HFFc6 (cell line): ENCODE measurements at regions not wholly inside any gene's neighbourhood (a gene's known extent, or its start where the extent isn't known, plus 50 kb on each side); places are given as distances from the start of the nearest gene placed in this dataset.
"Not testable (repeated sequence)": the region's sequence is repeated elsewhere in the genome, so short reads cannot be mapped to it uniquely, and the experiment has no call there.

Source experiments
- DNase-seq: peaks from one replicate; pipeline ENCODE4 v3.0.0-alpha.2; 2018
- H3K27ac Mint-ChIP-seq: 2 replicates; pipeline ENCODE4 v1.8.0; 2020; ENCODE audit warnings: mild to moderate bottlenecking, mixed read lengths
- H3K27me3 Mint-ChIP-seq: 2 replicates; pipeline ENCODE4 v1.8.0; 2021; ENCODE audit warnings: mild to moderate bottlenecking, moderate library complexity, mixed read lengths; ENCODE audit not compliant: insufficient read depth
- H3K36me3 Mint-ChIP-seq: 2 replicates; pipeline ENCODE4 v1.8.0; 2021; ENCODE audit warnings: low read depth, mixed read lengths
- H3K4me1 Mint-ChIP-seq: 2 replicates; pipeline ENCODE4 v1.8.0; 2020; ENCODE audit warnings: low read depth, mixed read lengths
- H3K4me3 Mint-ChIP-seq: 2 replicates; pipeline ENCODE4 v1.8.0; 2020; ENCODE audit warnings: mild to moderate bottlenecking, moderate library complexity, mixed read lengths
- H3K9me3 Mint-ChIP-seq: 2 replicates; pipeline ENCODE4 v1.8.0; 2020; ENCODE audit warnings: mild to moderate bottlenecking, mixed read lengths
- TF ChIP-seq, protein P1 (sequence below): fragments of 200-600 bp; sonication (generic); IDR thresholded peaks from 2 replicates; pipeline ENCODE4 v1.5.0; 2021; ENCODE audit warnings: antibody characterized with exemption, mild to moderate bottlenecking

DNA sequence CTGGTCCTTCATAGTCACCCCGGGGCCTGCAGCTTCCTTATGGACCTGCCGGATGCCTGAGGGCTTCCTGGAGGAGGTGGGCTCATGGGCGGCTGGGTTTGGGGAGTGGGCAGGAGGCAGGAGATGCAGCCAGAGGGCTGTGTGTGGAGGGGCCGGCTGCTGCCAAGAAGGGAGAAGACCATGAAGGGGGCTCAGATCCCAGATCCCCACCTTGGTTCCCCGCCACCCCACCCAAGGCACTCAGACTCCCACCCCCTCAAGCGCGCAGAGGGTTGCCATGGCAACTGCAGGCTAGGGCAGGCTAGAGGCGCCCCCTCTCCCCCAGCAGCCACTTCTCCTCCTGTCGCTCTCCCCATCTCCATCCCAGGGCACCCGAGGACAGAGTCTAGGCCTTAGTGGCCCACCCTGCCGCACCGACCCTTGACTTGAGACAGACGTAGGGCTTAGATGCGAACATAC lies 104.5 kb downstream of the CRLF3 start:
- H3K4me1 Mint-ChIP-seq = no peaks in the 10 kb centered on the region
- H3K27ac Mint-ChIP-seq = no peak overlapping the region
- DNase-seq = no peak
- no peaks in the 10 kb centered on the region; the same call in 1 of the 2 replicates for H3K27me3 Mint-ChIP-seq
- H3K36me3 Mint-ChIP-seq = no peaks in the 10 kb centered on the region
- no peaks in the 10 kb centered on the region for H3K9me3 Mint-ChIP-seq
- no peak overlapping the region for H3K4me3 Mint-ChIP-seq
- TF ChIP-seq, protein P1, sequence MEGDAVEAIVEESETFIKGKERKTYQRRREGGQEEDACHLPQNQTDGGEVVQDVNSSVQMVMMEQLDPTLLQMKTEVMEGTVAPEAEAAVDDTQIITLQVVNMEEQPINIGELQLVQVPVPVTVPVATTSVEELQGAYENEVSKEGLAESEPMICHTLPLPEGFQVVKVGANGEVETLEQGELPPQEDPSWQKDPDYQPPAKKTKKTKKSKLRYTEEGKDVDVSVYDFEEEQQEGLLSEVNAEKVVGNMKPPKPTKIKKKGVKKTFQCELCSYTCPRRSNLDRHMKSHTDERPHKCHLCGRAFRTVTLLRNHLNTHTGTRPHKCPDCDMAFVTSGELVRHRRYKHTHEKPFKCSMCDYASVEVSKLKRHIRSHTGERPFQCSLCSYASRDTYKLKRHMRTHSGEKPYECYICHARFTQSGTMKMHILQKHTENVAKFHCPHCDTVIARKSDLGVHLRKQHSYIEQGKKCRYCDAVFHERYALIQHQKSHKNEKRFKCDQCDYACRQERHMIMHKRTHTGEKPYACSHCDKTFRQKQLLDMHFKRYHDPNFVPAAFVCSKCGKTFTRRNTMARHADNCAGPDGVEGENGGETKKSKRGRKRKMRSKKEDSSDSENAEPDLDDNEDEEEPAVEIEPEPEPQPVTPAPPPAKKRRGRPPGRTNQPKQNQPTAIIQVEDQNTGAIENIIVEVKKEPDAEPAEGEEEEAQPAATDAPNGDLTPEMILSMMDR = no peak

DNA sequence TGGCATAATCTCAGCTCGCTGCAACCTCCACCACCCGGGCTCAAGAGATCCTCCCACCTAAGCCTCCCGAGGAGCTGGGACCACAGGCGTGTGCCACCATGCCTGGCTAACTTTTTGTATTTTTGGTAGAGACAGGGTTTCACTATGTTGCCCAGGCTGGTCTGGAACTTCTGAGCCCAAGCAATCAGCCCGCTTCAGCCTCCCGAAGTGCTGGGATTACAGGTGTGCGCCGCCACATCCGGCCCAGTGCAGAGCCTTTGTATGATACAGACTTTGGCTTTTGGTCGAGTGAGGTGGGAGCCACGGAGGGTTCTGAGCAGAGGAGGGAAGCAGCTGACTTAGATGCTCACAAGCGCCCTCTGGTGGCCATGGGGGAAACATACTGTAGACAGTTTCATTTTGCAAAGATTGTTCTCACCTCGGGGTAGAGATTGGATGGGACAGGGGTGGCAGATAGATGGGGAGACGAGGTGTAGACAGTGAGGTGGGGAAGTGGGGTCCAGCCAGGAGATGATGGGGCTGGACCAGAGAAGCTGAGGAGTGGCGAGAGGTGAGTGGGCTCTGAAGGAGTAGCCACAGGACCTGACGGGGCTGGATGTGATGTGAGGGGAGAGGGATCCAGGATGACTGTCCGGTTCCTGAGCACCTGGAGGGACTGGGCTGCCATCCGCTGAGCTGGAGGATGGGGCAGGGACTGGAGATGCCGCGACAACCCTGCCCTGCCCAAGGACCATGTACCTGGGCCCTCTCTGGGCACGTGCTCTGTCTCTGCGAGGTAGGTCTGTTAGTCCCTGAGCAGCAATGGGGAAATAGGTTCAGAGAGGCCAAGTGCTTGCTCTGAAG lies 105.1 kb downstream of the CRLF3 start:
- TF ChIP-seq, protein P1 = peak; percentile 88
- H3K36me3 Mint-ChIP-seq, H3K27ac Mint-ChIP-seq, H3K27me3 Mint-ChIP-seq, H3K9me3 Mint-ChIP-seq, H3K4me1 Mint-ChIP-seq: not testable (repeated sequence)
- peak overlapping the region; percentile 16; the same call in 1 of the 2 replicates for H3K4me3 Mint-ChIP-seq
- peak; percentile 29 for DNase-seq

DNA sequence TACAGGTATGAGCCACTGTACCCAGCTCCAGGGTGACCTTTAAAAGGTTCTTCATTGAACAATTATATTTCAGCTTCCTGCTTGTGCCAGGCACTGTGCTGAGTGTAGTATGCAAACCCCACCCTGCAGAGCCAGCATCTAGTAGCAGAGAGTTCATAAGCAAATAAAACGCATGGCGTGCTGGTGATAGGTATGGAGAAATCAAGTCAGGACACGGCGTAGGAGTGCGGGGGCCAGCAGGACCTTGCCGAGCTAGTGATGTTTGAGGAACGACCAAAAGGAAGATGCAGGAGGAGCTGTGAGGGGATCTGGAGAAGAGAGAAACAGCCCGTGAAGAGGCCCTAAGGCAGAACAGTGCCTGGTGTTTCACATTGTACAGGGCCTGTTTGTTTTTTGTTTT lies 105.8 kb downstream of the CRLF3 start:
- not testable (repeated sequence) for H3K4me3 Mint-ChIP-seq, H3K27me3 Mint-ChIP-seq, DNase-seq, H3K36me3 Mint-ChIP-seq, H3K27ac Mint-ChIP-seq, H3K4me1 Mint-ChIP-seq, H3K9me3 Mint-ChIP-seq

DNA sequence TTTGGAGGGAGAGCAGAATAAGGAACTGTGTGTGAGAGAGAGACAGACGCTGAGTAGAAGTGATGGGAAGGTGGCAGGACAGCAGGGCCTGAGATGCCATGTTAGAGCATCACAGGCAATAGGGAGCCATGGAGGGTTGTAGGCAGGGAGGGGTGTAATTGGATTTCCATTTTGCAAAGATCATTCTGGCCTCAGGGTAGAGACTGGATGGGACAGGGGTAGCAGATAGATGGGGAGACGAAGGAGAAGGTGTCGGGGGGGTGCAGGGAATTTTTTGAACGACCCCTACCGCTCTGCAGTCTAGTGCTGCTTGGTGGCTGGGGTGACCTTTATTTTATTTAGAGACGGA lies 106.4 kb downstream of the CRLF3 start:
- H3K4me3 Mint-ChIP-seq, H3K27ac Mint-ChIP-seq, H3K27me3 Mint-ChIP-seq, H3K4me1 Mint-ChIP-seq, H3K36me3 Mint-ChIP-seq, DNase-seq, H3K9me3 Mint-ChIP-seq: not testable (repeated sequence)

DNA sequence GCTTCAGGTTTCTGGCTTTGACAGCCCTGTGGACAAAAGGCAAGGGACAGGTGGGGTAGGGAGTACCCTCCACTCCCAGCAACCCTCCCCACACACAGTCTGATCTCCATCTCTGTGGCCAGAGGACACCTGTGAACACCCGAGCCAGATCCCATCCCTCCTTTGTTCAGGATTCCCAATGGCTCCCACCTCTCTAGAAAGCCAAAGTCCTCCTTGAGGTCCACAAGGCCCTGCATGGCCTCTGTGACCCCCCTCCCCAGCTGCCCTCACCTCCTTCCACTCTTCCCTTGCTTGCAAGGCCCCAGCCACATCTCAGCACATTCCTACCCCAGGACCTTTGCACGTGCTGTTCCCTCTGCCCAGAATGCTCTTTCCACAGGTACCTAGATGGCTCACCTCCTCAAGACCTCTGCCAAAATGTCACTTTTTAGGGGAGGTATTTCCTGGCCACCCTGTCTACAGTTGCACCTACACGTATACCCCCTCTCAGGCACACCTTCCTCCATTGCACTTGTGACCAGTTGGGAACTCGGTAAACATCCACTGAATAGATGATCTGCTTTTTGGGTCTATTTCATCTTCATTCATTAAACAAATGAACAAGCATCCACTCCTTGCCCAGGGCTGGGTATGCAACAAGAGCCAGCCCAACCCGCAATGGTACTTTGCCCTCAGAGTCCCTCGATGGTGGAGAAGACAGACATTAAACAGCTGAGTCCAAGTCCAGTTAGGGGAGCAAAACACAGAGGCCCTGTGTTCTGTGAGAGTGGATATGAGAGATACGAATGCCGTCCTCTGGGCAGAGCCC lies 107.0 kb downstream of the CRLF3 start:
- Mint-ChIP-seq H3K4me1 (no peaks in the 10 kb centered on the region), H3K27ac (no peak overlapping the region), H3K9me3 (no peaks in the 10 kb centered on the region), H3K4me3 (no peak overlapping the region), H3K27me3 (no peaks in the 10 kb centered on the region; the same call in 1 of the 2 replicates), H3K36me3 (no peaks in the 10 kb centered on the region)
- no peak for DNase-seq
- TF ChIP-seq, protein P1 = no peak

DNA sequence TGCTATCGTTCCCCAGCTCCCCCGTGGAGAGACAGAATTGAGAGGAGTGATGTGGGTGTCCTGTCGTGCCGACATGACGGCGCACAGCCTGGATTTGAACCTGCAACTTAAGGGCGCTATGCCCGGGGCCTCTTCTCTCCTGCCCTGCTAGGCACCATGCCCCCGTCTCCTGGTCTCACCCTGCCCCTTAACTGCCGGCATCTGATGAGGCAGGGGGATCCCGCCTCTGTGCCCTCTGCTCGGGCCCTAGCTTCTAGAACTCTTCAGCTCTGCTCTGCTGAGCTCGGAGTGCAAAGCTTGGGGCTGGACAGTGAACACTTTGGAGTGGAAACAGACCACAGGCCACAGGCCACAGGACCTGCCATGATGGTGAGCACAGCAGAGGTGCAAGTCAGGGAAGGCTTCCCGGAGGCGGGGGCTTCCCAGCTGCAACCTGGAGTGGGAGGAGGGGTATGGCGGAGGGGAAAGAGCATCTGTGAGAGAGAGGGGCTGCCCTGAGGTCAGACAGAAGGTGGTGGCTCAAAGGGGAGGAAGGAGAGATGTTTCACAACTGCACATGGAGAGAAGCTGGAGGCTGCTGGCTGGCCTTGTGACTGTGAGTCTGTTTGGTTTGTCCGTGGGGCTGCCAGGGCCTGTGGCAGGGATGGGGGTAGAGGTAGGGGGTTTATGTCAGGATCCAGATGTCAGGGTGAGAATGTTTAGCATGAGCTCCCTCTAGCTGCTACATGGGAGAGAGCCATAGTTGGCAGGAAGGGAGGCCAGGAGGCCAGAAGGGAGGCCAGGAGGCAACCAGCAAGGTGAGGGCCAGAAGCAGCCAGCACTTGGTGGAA lies 107.8 kb downstream of the CRLF3 start:
- Mint-ChIP-seq H3K4me3 (no peak overlapping the region), H3K27me3 (no peaks in the 10 kb centered on the region; the same call in 1 of the 2 replicates), H3K9me3 (no peaks in the 10 kb centered on the region), H3K36me3 (no peaks in the 10 kb centered on the region), H3K4me1 (no peaks in the 10 kb centered on the region), H3K27ac (no peak overlapping the region)
- no peak for DNase-seq
- TF ChIP-seq, protein P1 = peak; percentile 58
